ENCODE measurements at regions not wholly inside any gene's neighbourhood (a gene's known extent, or its start where the extent isn't known, plus 50 kb on each side); places are given as distances from the start of the nearest gene placed in this dataset.
"Not testable (repeated sequence)": the region's sequence is repeated elsewhere in the genome, so short reads cannot be mapped to it uniquely, and the experiment has no call there.

- DNase-seq = no peak
Observed at GRCh38 chr16:9661336-9662017, 520.8 kb downstream of the GRIN2A start.

- DNase-seq = no peak
Observed at GRCh38 chr16:9663588-9663987, 518.6 kb downstream of the GRIN2A start.

- DNase-seq = no peak
Observed at GRCh38 chr16:9665851-9666271, 516.4 kb downstream of the GRIN2A start.

GRCh38 chr16:9666834-9667480, 515.3 kb downstream of the GRIN2A start:
- DNase-seq = no peak

- DNase-seq = no peak
Observed at GRCh38 chr16:9670033-9670432, 512.2 kb downstream of the GRIN2A start.

GRCh38 chr16:9670616-9671015, 511.6 kb downstream of the GRIN2A start:
- not testable (repeated sequence) for DNase-seq

- DNase-seq = not testable (repeated sequence)
Observed at GRCh38 chr16:9676560-9677300, 505.5 kb downstream of the GRIN2A start.

- no peak for DNase-seq
Observed at GRCh38 chr16:9677301-9677653, 505.0 kb downstream of the GRIN2A start.

- no peak for DNase-seq
Observed at GRCh38 chr16:9679213-9679767, 502.9 kb downstream of the GRIN2A start.

- DNase-seq = no peak
Observed at GRCh38 chr16:9680019-9680655, 502.1 kb downstream of the GRIN2A start.

- DNase-seq = no peak
Observed at GRCh38 chr16:9680968-9681367, 501.3 kb downstream of the GRIN2A start.

- no peak for DNase-seq
Observed at GRCh38 chr16:9681508-9681907, 500.7 kb downstream of the GRIN2A start.

- DNase-seq = no peak
Observed at GRCh38 chr16:9682320-9682719, 499.9 kb downstream of the GRIN2A start.

GRCh38 chr16:9683677-9684076, 498.6 kb downstream of the GRIN2A start:
- DNase-seq = no peak

GRCh38 chr16:9687737-9688319, 494.4 kb downstream of the GRIN2A start:
- no peak for DNase-seq

GRCh38 chr16:9689597-9689996, 492.6 kb downstream of the GRIN2A start:
- DNase-seq = no peak

- DNase-seq = no peak
Observed at GRCh38 chr16:9695152-9695551, 487.1 kb downstream of the GRIN2A start.
